ENCODE measurements at regions not wholly inside any gene's neighbourhood (a gene's known extent, or its start where the extent isn't known, plus 50 kb on each side); places are given as distances from the start of the nearest gene placed in this dataset.

GRCh38 chr12:42887657-42888056 lies 298.1 kb upstream of the PRICKLE1 start:
- DNase-seq (ENCODE audit: low spot score) (no peak), ATAC-seq (no peak)
- Mint-ChIP-seq H3K36me3 (no peaks in the 10 kb centered on the region), H3K4me3 (no peak overlapping the region), H3K4me1 (no peaks in the 10 kb centered on the region), H3K27me3 (ENCODE audit: low read depth) (no peaks in the 10 kb centered on the region), H3K27ac (no peak overlapping the region), H3K9me3 (peaks cover 14% of the 10 kb centered on the region)
- ChIA-PET CTCF (no interaction called here), POLR2A (no interaction called here)
- TF ChIP-seq ERG (CRISPR knock-in tag; IDR thresholded peaks at IDR 0.05), result no peak
- TF ChIP-seq IRF2 (CRISPR knock-in tag; IDR thresholded peaks at IDR 0.05; ENCODE audit: borderline replicate concordance, low read depth), result no peak

GRCh38 chr12:42886160-42886559 lies 296.6 kb upstream of the PRICKLE1 start:
- peaks cover 14% of the 10 kb centered on the region for H3K9me3 Mint-ChIP-seq
- no peak overlapping the region for H3K27ac Mint-ChIP-seq
- H3K4me3 Mint-ChIP-seq, result no peak overlapping the region
- CTCF ChIA-PET, result interaction anchor here (0.6 kb wide), 1 partner anchor 300 kb away, joined by 3 read pairs; no protein-coding TSS in a partner anchor
- H3K36me3 Mint-ChIP-seq, result no peaks in the 10 kb centered on the region
- DNase-seq (ENCODE audit: low spot score) (no peak), ATAC-seq (no peak)
- H3K4me1 Mint-ChIP-seq, result no peaks in the 10 kb centered on the region
- H3K27me3 Mint-ChIP-seq (ENCODE audit: low read depth), result no peaks in the 10 kb centered on the region
- TF ChIP-seq SMAD3 (CRISPR knock-in tag; IDR thresholded peaks at IDR 0.05; ENCODE audit: borderline replicate concordance) (no peak), ZSCAN18 (CRISPR knock-in tag; IDR thresholded peaks at IDR 0.05) (no peak), ATF2 (CRISPR knock-in tag; IDR thresholded peaks at IDR 0.05; ENCODE audit: borderline replicate concordance, low read depth) (no peak), TCF7 (CRISPR knock-in tag; IDR thresholded peaks at IDR 0.05; ENCODE audit: low read depth) (no peak), NR3C1 (CRISPR knock-in tag; conservative IDR thresholded peaks at IDR 0.05; ENCODE audit: low read depth) (no peak), FOXJ3 (CRISPR knock-in tag; IDR thresholded peaks at IDR 0.05; ENCODE audit: borderline replicate concordance) (no peak), CTCF (IDR thresholded peaks at IDR 0.05) (no peak), ZNF423 (CRISPR knock-in tag; IDR thresholded peaks at IDR 0.05) (no peak), ATF6 (CRISPR knock-in tag; IDR thresholded peaks at IDR 0.05) (no peak), CREM (CRISPR knock-in tag; IDR thresholded peaks at IDR 0.05) (no peak), ZNF671 (CRISPR knock-in tag; IDR thresholded peaks at IDR 0.05) (no peak), TEAD4 (CRISPR knock-in tag; IDR thresholded peaks at IDR 0.05) (no peak), ZNF232 (CRISPR knock-in tag; IDR thresholded peaks at IDR 0.05) (no peak)
- TF ChIP-seq, protein P1, sequence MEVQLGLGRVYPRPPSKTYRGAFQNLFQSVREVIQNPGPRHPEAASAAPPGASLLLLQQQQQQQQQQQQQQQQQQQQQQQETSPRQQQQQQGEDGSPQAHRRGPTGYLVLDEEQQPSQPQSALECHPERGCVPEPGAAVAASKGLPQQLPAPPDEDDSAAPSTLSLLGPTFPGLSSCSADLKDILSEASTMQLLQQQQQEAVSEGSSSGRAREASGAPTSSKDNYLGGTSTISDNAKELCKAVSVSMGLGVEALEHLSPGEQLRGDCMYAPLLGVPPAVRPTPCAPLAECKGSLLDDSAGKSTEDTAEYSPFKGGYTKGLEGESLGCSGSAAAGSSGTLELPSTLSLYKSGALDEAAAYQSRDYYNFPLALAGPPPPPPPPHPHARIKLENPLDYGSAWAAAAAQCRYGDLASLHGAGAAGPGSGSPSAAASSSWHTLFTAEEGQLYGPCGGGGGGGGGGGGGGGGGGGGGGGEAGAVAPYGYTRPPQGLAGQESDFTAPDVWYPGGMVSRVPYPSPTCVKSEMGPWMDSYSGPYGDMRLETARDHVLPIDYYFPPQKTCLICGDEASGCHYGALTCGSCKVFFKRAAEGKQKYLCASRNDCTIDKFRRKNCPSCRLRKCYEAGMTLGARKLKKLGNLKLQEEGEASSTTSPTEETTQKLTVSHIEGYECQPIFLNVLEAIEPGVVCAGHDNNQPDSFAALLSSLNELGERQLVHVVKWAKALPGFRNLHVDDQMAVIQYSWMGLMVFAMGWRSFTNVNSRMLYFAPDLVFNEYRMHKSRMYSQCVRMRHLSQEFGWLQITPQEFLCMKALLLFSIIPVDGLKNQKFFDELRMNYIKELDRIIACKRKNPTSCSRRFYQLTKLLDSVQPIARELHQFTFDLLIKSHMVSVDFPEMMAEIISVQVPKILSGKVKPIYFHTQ (CRISPR knock-in tag; IDR thresholded peaks at IDR 0.05), result no peak
- TF ChIP-seq, protein P2, sequence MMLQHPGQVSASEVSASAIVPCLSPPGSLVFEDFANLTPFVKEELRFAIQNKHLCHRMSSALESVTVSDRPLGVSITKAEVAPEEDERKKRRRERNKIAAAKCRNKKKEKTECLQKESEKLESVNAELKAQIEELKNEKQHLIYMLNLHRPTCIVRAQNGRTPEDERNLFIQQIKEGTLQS (CRISPR knock-in tag; conservative IDR thresholded peaks at IDR 0.05), result no peak
- POLR2A ChIA-PET, result no interaction called here

All from WTC11 (cell line).